ENCODE measurements at regions not wholly inside any gene's neighbourhood (a gene's known extent, or its start where the extent isn't known, plus 50 kb on each side); places are given as distances from the start of the nearest gene placed in this dataset.
"Not testable (repeated sequence)": the region's sequence is repeated elsewhere in the genome, so short reads cannot be mapped to it uniquely, and the experiment has no call there.

GRCh38 chr7:54932818-54933543 lies 85.8 kb upstream of the EGFR start:
- H3K4me3 ChIP-seq (ENCODE audit: low read length) = no peak overlapping the region
- no peak for DNase-seq (ENCODE audit: low read depth, low spot score)

DNA sequence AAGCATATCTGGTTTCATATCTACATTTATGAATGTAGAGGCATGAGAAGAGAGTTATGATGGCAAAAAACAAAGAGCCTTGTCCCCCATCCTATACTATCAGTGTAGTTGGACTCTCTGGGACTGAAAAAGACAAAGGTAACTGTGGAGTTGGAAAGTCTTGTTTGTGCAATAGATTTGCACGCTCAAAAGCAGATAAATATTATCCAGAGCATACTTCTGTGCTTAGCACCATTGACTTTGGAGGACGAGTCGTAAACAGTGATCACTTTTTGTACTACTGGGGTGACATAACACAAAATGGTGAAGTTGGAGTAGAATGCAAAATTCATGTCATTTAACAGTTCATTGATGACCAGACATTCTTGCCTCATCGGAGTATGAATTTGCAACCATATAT lies 85.2 kb upstream of the EGFR start:
- H3K4me3 ChIP-seq (ENCODE audit: low read length) = no peak overlapping the region
- no peak for DNase-seq (ENCODE audit: low read depth, low spot score)

GRCh38 chr7:54940748-54941147 lies 78.1 kb upstream of the EGFR start:
- DNase-seq (ENCODE audit: low read depth, low spot score) = no peak

DNA sequence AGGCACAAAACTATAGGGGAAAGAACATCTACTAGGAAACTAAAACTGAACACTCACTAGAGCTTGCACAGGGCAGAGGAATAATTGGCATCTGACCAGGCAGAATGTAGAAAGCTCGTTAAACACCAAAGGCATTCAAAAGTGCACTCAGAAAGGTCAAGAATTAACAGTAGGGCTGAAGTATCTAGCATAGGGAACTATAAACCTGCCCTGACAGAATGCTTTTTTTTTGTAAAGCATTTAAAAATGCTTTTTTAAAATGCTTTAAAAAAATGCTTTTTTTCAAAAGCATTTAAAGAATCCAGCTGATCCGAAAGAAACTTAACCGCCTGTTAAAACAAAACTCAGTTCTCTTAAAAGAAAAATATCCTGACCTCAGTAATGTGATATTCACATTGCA lies 74.6 kb upstream of the EGFR start:
- no peak for DNase-seq (ENCODE audit: low read depth, low spot score)
- H3K4me3 ChIP-seq (ENCODE audit: low read length) = no peak overlapping the region

More at GRCh38 chr7:54940748-54941147, 78.1 kb upstream of the EGFR start:
- H3K4me3 ChIP-seq (ENCODE audit: low read length) = no peak overlapping the region

DNA sequence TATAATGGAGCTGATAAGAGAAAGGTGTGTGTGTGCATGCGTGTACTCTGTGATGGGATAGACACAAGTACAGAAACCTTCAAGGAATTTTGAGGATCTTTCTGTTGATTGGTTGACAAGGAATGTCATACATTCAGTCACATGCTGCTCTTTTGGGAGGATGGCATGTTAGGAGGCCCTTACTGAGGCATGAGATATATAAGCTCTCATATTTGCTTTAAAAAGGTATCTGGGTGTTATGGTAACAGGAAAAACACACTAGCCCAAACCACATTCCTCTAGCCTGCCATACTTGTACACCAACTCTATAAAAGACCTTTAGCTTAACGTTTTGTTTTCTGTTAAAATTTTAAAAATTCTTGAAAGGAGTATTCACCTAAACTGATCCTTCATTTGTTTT lies 72.5 kb upstream of the EGFR start:
- DNase-seq (ENCODE audit: low read depth, low spot score) = no peak
- H3K4me3 ChIP-seq (ENCODE audit: low read length) = no peak overlapping the region

DNA sequence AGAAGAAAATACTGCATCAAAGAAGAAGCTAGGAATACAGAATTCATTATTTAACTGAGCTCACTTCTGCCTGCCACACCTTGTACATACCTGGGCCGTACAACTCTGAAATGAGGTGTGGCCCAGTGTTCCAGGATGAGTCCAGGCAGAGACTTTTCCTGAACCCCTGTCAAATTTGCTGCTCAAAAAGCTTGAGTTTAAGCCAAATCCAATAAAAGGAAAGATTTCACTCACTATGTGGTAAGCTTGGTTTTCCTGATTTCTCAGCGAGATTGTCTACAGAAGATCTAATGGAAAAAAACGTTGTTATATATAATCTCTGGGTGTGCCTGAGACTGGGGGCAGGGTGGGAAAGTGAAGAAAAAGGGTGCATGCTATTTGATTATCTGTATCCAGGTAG lies 72.1 kb upstream of the EGFR start:
- no peak for DNase-seq (ENCODE audit: low read depth, low spot score)
- no peak overlapping the region for H3K4me3 ChIP-seq (ENCODE audit: low read length)

DNA sequence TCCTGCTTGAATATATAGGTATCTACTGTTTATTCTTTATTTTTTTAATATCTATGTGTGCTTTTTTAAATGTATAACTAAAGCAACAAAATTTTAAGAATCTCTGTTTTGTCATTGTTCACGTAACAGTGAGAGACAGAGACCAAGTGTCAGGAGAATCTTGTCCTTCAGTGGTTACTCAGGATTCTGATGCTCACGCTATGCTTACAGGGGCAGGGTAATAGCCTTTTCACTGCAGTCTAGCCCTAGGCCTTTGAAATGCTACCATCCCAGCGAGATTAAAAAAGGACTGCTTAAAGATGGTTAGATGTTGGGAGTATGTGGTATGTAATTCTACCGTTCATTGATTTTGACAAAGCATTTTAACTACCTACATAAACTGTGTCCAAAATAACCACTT lies 71.6 kb upstream of the EGFR start:
- DNase-seq (ENCODE audit: low read depth, low spot score) = no peak

DNA sequence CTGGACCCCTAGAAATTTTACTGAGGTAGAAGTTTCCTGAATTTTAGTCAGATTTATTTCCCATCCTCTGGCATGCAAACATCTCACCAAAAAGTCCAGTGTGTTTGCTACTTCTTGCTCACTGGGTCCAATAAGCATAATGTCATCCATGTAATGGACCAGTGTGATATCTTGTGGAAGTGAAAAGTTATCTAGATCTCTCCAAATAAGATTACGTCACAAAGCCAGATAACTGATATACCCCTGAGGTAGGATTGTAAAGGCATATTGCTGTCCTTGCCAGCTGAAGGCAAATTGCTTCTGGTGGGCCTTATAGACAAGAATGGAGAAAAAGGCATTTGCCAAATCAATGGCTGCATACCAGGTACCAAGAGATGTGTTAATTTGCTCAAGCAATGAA lies 69.3 kb upstream of the EGFR start:
- H3K4me3 ChIP-seq (ENCODE audit: low read length); DNase-seq (ENCODE audit: low read depth, low spot score): not testable (repeated sequence)

More for the DNA sequence above, 71.6 kb upstream of the EGFR start:
- H3K4me3 ChIP-seq (ENCODE audit: low read length) = no peak overlapping the region

DNA sequence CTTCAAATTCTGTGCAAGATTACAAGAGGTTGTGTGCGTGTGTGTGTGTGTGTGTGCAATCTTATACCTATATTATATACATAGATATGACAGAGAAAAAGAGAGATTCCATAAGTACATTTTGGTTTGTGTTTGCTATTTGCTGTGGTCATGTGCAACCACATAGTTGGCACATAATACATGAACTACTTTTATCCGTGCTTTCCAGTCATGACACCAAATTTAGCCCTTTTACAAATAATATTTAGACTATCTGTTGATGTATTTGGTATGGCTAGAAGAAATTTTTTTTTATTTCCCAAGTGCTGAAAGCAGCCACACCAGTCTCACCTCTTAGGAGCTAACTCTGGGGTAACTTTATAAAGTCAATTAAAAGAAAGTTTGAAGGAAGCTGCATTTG lies 63.5 kb upstream of the EGFR start:
- DNase-seq (ENCODE audit: low read depth, low spot score) = no peak
- H3K4me3 ChIP-seq (ENCODE audit: low read length) = no peak overlapping the region

DNA sequence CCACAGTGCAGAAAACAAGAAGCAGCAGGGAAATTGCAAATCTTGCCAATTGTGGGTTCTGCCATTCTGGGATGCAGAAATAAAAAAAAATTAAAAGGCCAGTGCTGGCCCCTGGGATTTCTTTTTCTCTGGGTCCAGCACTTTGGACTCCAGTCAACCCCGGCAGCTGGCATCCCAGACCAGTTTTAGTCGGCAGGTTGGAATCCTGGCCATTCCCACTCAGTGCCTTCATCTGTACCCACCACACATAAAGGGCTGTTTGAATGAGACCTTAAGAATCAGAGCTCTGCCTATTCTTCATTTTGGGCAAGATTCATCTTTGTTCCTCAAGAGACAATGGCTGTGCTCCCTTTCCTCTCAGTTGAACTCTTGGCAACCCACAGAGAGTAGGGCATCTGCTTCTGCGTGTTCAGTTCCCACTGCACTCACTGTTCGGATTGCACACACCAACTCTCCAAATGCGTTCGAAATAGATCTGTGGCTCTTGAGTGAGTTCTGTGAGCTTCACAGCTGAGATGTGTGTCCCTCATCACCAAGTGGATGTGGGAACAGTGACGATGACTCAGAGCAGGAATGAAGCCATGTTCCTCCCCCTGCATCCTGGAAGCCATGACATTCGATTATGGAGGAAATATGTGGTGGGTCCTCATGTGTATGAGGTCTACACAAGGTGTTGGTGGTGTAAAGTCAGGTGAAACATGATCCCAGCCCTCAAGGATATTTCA lies 63.0 kb upstream of the EGFR start:
- no peak overlapping the region for H3K4me3 ChIP-seq (ENCODE audit: low read length)
- DNase-seq (ENCODE audit: low read depth, low spot score) = no peak

- no peak overlapping the region for H3K4me3 ChIP-seq (ENCODE audit: low read length)
- no peak for DNase-seq (ENCODE audit: low read depth, low spot score)
Measured at GRCh38 chr7:54956865-54957264, 62.0 kb upstream of the EGFR start.

- no peak for DNase-seq (ENCODE audit: low read depth, low spot score)
- H3K4me3 ChIP-seq (ENCODE audit: low read length) = no peak overlapping the region
Measured at GRCh38 chr7:54960517-54960916, 58.3 kb upstream of the EGFR start.

DNA sequence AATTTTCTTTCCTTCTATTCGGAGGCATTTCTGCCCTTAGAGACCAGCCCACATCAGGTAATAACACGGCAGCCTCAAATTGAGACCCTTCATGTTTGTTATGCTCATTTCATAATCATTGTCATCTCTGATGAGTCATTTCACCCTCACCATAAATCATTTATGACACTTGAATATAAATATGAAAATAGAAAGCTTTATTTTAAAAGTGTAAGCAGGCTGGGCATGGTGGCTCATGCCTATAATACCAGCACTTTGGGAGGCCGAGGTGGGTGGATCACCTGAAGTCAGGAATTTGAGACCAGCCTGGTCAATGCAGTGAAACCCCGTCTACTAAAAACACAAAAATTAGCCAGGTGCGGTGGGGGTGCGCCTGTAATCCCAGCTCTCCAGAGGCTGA lies 57.4 kb upstream of the EGFR start:
- no peak for DNase-seq (ENCODE audit: low read depth, low spot score)
- no peak overlapping the region for H3K4me3 ChIP-seq (ENCODE audit: low read length)

- no peak overlapping the region for H3K4me3 ChIP-seq (ENCODE audit: low read length)
- no peak for DNase-seq (ENCODE audit: low read depth, low spot score)
Measured at GRCh38 chr7:54963155-54963554, 55.7 kb upstream of the EGFR start.

GRCh38 chr7:54964136-54964535 lies 54.7 kb upstream of the EGFR start:
- DNase-seq (ENCODE audit: low read depth, low spot score) = no peak

DNA sequence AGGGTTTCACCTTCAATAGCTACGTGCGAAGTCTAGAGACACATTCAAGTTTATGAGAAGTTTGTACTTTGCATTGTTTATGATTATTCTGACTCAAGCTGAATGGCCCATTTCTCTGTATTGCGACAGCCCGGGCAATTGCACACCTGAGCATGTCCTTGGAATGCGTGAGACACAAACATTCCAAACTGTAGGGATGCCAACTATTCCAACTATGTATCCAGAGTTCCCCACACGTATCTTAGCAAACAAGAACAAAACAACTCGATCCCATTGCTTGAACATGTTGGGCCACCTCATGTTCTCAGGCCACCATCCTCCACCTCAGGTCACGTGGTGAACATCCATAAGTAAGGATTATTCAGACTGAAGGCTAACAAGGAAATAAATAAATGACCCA lies 51.4 kb upstream of the EGFR start:
- no peak for DNase-seq (ENCODE audit: low read depth, low spot score)
- no peak overlapping the region for H3K4me3 ChIP-seq (ENCODE audit: low read length)

More at GRCh38 chr7:54964136-54964535, 54.7 kb upstream of the EGFR start:
- H3K4me3 ChIP-seq (ENCODE audit: low read length) = no peak overlapping the region

DNA sequence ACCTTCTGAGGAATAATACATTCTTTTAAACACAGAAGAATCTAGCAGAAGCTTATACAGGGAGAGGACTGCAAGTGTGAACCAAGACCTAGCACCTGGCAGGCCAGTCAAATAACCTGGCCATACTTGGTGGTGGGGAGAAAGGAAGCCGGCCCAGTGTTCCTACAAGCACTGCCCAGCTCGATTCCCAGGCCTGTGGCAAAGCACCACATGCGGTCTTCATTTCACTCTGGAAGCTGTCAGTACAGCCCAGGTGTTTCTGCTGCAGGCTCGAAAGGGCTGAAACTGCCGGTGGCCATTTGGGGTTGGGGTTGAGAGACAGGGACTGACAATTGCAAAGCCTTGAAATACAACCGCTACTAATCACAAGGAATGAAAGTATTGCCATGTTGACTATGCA lies 50.8 kb upstream of the EGFR start:
- no peak for DNase-seq (ENCODE audit: low read depth, low spot score)
- H3K4me3 ChIP-seq (ENCODE audit: low read length) = no peak overlapping the region

Data from Jurkat, Clone E6-1 (cell line).